NOMO-1 treated with DMSO at 0.1 percent for 48 hours (cell line): ENCODE measurements at regions not wholly inside any gene's neighbourhood (a gene's known extent, or its start where the extent isn't known, plus 50 kb on each side); places are given as distances from the start of the nearest gene placed in this dataset.
A peak's percentile ranks its signal among the peaks of the same experiment; 100 is the strongest.
"Not testable (repeated sequence)": the region's sequence is repeated elsewhere in the genome, so short reads cannot be mapped to it uniquely, and the experiment has no call there.

ENCODE experiments used
- DNase-seq: peaks from one replicate; lab custom pipeline; 2025; ENCODE audit not compliant: unreplicated experiment; lab: John Stamatoyannopoulos, UW

GRCh38 chr5:38607396-38607795 is 51.0 kb upstream of the LIFR start:
- peak; percentile 82 for DNase-seq

- DNase-seq = no peak
Observed at GRCh38 chr5:38607930-38608564, 51.6 kb upstream of the LIFR start.

GRCh38 chr5:38608874-38609273 is 52.4 kb upstream of the LIFR start:
- DNase-seq = no peak

- no peak for DNase-seq
Observed at GRCh38 chr5:38612851-38613250, 56.4 kb upstream of the LIFR start.

GRCh38 chr5:38613490-38613889 is 57.0 kb upstream of the LIFR start:
- DNase-seq = no peak

- DNase-seq = no peak
Observed at GRCh38 chr5:38613992-38614836, 57.8 kb upstream of the LIFR start.

GRCh38 chr5:38615042-38615441 is 58.6 kb upstream of the LIFR start:
- no peak for DNase-seq

- DNase-seq = no peak
Observed at GRCh38 chr5:38615981-38616451, 59.6 kb upstream of the LIFR start.

- no peak for DNase-seq
Observed at GRCh38 chr5:38618154-38618553, 61.7 kb upstream of the LIFR start.

GRCh38 chr5:38621331-38621730 is 64.9 kb upstream of the LIFR start:
- DNase-seq = no peak

GRCh38 chr5:38621840-38622437 is 65.5 kb upstream of the LIFR start:
- DNase-seq = no peak

GRCh38 chr5:38622723-38623129 is 66.3 kb upstream of the LIFR start:
- no peak for DNase-seq

- DNase-seq = not testable (repeated sequence)
Observed at GRCh38 chr5:38624541-38624940, 68.1 kb upstream of the LIFR start.

GRCh38 chr5:38631376-38631775 is 74.9 kb upstream of the LIFR start:
- not testable (repeated sequence) for DNase-seq

GRCh38 chr5:38634568-38635369 is 78.3 kb upstream of the LIFR start:
- DNase-seq = no peak

GRCh38 chr5:38636626-38637025 is 80.2 kb upstream of the LIFR start:
- no peak for DNase-seq

GRCh38 chr5:38638656-38639055 is 82.2 kb upstream of the LIFR start:
- no peak for DNase-seq

GRCh38 chr5:38639377-38640358 is 83.2 kb upstream of the LIFR start:
- DNase-seq = no peak

- no peak for DNase-seq
Observed at GRCh38 chr5:38641003-38641402, 84.6 kb upstream of the LIFR start.
